GM19035 (cell line): ENCODE measurements at regions not wholly inside any gene's neighbourhood (a gene's known extent, or its start where the extent isn't known, plus 50 kb on each side); places are given as distances from the start of the nearest gene placed in this dataset.
"Not testable (repeated sequence)": the region's sequence is repeated elsewhere in the genome, so short reads cannot be mapped to it uniquely, and the experiment has no call there.

Source experiments
- ATAC-seq: cut with Tn5 transposase; IDR thresholded peaks from one replicate; pipeline ENCODE4 v1.9.1; 2021; ENCODE audit not compliant: unreplicated experiment

GRCh38 chr16:60199150-60199549, 1465.0 kb upstream of the GOT2 start:
- ATAC-seq = no peak

- ATAC-seq = no peak
Measured at GRCh38 chr16:60181536-60181935, 1447.4 kb upstream of the GOT2 start.

GRCh38 chr16:60180609-60181008, 1446.5 kb upstream of the GOT2 start:
- ATAC-seq = no peak

- no peak for ATAC-seq
Measured at GRCh38 chr16:60170196-60170595, 1436.1 kb upstream of the GOT2 start.

- no peak for ATAC-seq
Measured at GRCh38 chr16:60166111-60166510, 1432.0 kb upstream of the GOT2 start.

- ATAC-seq = no peak
Measured at GRCh38 chr16:60151987-60152386, 1417.9 kb upstream of the GOT2 start.

- no peak for ATAC-seq
Measured at GRCh38 chr16:60150907-60151306, 1416.8 kb upstream of the GOT2 start.

GRCh38 chr16:60143348-60143705, 1409.2 kb upstream of the GOT2 start:
- no peak for ATAC-seq

GRCh38 chr16:60142619-60143347, 1408.7 kb upstream of the GOT2 start:
- ATAC-seq = no peak

GRCh38 chr16:60137891-60138290, 1403.8 kb upstream of the GOT2 start:
- ATAC-seq = no peak

GRCh38 chr16:60127196-60127595, 1393.1 kb upstream of the GOT2 start:
- ATAC-seq = no peak

GRCh38 chr16:60126115-60126514, 1392.0 kb upstream of the GOT2 start:
- not testable (repeated sequence) for ATAC-seq

GRCh38 chr16:60123392-60124023, 1389.4 kb upstream of the GOT2 start:
- ATAC-seq = no peak

- ATAC-seq = no peak
Measured at GRCh38 chr16:60120586-60120985, 1386.5 kb upstream of the GOT2 start.

- ATAC-seq = no peak
Measured at GRCh38 chr16:60110531-60110930, 1376.4 kb upstream of the GOT2 start.

GRCh38 chr16:60107871-60108270, 1373.8 kb upstream of the GOT2 start:
- ATAC-seq = no peak

GRCh38 chr16:60107437-60107836, 1373.3 kb upstream of the GOT2 start:
- ATAC-seq = no peak

GRCh38 chr16:60100371-60100770, 1366.3 kb upstream of the GOT2 start:
- ATAC-seq = no peak

GRCh38 chr16:60091529-60091928, 1357.4 kb upstream of the GOT2 start:
- no peak for ATAC-seq

- no peak for ATAC-seq
Measured at GRCh38 chr16:60091071-60091470, 1357.0 kb upstream of the GOT2 start.

- ATAC-seq = no peak
Measured at GRCh38 chr16:60087530-60087929, 1353.4 kb upstream of the GOT2 start.

GRCh38 chr16:60078819-60079218, 1344.7 kb upstream of the GOT2 start:
- not testable (repeated sequence) for ATAC-seq

- ATAC-seq = no peak
Measured at GRCh38 chr16:60077861-60078260, 1343.7 kb upstream of the GOT2 start.
